Body of pancreas (tissue), 4 donors: ENCODE measurements at regions not wholly inside any gene's neighbourhood (a gene's known extent, or its start where the extent isn't known, plus 50 kb on each side); places are given as distances from the start of the nearest gene placed in this dataset.

ENCODE experiments used
- CTCF ChIP-seq, 7 experiments: fragments of 450-650 bp in 4 of 7; fragments of 200-600 bp in 3 of 7; sonication (generic) in 3 of 7; IDR thresholded peaks; one replicate each; pipeline ENCODE4 v1.5.1; 2016 to 2019; ENCODE audit warnings: antibody characterized with exemption in 7 of 7
- POLR2A ChIP-seq, 3 donors: fragments of 450-650 bp; IDR thresholded peaks; one replicate each; pipeline ENCODE4 v1.6.1; 2016; ENCODE audit warnings: antibody characterized with exemption in 3 of 3, mild to moderate bottlenecking in 2 of 3

DNA sequence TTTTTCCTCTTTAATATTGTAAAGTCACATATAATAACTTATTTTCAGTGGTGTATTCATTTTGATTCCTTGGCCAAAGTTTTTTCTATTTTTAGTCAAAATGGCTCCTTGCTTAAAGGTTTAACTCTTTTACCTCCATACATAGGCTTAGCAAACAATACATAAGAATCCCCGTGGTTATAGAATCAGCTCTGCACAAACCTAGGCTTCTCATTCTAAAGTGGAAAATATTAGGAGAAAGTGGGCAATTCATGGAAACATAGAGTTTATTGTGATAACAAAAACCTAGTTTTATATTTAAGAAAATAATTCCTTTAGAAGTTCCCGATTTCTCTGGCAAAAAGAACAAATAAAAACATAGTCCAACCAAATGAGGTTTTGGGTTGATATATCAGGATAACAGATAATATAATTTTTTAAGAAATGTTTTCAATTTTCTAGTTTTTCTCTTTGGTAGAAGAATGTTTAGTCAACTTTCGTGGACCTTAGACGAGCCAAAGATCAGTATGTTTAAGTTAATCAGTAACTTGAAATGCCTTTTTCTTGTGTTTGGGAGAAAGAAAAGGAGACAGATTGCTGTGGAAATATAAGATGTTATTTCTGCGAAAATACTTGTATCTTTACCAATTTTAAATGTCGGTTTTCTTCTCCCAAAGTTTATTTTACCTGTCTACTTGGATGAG is 93.4 kb upstream of the KLF12 start:
- no peak for TF ChIP-seq CTCF (IDR thresholded peaks at IDR 0.05)
- no peak for TF ChIP-seq POLR2A (IDR thresholded peaks at IDR 0.05)
